ENCODE measurements at regions not wholly inside any gene's neighbourhood (a gene's known extent, or its start where the extent isn't known, plus 50 kb on each side); places are given as distances from the start of the nearest gene placed in this dataset.

DNA sequence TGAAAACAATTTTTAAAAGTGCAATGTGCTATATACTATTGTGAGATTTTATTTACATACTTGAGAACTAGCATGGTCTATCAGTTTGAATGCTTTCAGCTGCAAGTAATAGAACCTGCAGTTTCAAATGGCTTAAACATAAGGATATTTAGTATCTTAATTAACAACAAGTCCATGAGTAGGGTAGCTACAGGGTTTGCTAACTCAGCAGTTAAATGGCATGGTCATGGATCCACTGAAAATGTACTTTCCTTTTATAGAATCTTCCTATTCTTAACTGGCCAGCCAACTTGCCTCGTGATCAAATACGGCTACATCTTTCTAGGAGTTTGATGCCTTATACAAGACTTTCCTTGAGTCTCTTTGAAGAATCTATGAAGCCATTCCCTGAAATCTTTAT lies 452.8 kb upstream of the SEMA6A start:
- TF ChIP-seq ZNF274 (IDR thresholded peaks at IDR 0.05; ENCODE audit: low read depth, low read length) (no peak), YY1 (IDR thresholded peaks at IDR 0.05; ENCODE audit: insufficient read depth, insufficient read length) (no peak), SUZ12 (IDR thresholded peaks at IDR 0.05; ENCODE audit: extremely low read depth, insufficient read depth, insufficient read length) (no peak)

Data from NT2/D1 (cell line).